ENCODE measurements at regions not wholly inside any gene's neighbourhood (a gene's known extent, or its start where the extent isn't known, plus 50 kb on each side); places are given as distances from the start of the nearest gene placed in this dataset.

DNA sequence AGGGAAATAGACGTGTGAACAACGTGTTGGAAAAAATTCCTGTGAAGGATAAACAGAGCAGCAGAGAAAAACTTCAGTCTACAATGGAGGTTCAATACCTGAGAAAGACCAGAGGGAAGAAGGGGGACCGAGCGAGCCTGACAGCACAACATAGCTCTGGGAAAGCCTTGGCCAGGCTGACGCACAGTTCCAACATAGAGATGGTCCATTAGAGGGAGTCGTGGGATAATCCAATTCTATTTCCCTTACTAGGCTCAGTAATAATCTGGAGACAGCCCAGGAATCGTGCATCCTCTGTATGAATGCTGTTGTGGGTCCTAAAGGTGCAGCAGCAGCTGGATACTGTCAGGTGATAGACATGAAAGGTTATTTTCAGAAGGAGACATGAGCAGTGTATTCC is 370.8 kb upstream of the BTBD3 start:
- DNase-seq (ENCODE audit: low read depth), result no peak
- TF ChIP-seq, protein P1, sequence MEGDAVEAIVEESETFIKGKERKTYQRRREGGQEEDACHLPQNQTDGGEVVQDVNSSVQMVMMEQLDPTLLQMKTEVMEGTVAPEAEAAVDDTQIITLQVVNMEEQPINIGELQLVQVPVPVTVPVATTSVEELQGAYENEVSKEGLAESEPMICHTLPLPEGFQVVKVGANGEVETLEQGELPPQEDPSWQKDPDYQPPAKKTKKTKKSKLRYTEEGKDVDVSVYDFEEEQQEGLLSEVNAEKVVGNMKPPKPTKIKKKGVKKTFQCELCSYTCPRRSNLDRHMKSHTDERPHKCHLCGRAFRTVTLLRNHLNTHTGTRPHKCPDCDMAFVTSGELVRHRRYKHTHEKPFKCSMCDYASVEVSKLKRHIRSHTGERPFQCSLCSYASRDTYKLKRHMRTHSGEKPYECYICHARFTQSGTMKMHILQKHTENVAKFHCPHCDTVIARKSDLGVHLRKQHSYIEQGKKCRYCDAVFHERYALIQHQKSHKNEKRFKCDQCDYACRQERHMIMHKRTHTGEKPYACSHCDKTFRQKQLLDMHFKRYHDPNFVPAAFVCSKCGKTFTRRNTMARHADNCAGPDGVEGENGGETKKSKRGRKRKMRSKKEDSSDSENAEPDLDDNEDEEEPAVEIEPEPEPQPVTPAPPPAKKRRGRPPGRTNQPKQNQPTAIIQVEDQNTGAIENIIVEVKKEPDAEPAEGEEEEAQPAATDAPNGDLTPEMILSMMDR (IDR thresholded peaks at IDR 0.05; ENCODE audit: low read depth, low read length, missing control alignments), result no peak
- in situ Hi-C loops (cut with HindIII; ENCODE audit: low sequenced_read_pairs), result no loop called here
- no peak overlapping the region for H3K4me3 ChIP-seq (ENCODE audit: low read depth, low read length)

DNA sequence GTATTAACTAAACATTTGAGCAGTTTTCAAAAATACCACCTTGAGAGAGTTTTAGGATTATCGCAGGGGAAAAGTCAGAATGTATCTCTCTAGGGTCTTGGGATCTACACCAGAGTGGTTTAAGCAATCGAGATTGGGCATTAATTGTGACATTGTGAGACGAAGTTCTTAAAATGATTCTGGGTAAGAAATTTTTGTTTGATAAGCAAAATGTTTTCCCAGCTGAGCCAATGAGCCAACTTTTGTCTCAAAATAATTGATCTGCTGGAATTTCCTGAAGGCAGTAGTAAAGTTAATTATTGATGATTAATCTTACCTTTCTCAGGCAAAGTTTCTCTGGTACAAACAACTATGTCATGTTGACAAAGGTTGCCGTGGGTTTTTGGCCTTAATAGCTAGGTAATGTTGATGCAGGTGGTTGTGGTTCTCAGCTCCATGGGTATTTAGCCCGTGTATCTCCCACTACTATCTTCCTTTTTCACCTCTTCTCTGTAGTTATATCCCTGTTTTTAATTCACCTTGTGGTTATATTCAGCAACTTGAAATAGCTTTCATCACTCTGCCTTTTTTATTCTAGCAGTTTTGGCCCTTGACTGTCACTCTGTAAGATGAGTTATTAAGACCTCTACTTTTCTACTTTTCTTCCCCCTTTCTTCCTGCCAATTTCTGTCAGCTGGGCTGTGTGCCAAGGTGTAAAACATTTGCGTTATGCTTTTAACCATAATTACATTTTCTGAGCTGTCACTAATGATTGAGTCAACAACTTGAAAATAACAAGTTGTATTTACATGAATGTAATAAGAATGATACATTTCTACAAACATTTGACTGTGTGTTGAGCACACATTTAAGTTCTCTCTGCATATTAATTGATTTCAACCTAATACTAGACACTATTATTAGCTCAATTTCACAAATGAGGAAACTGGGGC is 368.3 kb upstream of the BTBD3 start:
- in situ Hi-C loops (cut with HindIII; ENCODE audit: low sequenced_read_pairs), result no loop called here
- DNase-seq (ENCODE audit: low read depth), result no peak

DNA sequence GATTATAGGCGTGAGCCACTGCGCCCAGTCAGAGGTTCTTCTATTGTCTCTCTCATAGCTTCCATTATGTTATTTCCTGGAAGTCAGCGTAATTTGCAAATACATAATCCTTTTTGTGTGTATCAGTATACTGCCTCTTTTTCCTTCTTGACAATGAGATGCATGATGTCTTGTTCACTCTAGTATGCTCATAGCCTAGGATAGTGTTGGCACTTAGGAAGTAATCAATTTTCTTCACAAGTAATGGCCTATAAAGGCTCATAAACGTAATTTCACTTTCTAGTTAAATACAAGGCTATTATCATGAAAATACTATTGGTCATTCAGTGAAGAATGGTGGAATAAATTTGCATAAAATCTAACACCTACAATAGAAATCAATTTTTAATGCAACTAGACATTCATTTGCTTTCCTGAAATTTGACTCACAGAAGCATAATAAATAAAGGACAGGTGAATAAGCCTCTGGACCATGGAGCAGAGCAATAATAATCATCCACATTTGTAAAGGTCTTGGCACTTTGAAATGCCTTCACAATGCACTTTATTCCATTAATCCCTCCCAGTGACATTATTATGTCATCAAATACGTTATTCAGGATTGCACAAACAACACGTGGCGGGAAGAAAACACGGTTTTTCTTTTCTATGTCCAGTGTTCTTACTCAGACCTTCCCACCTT is 366.9 kb upstream of the BTBD3 start:
- H3K4me3 ChIP-seq (ENCODE audit: low read depth, low read length), result no peak overlapping the region
- TF ChIP-seq, protein P1 (IDR thresholded peaks at IDR 0.05; ENCODE audit: low read depth, low read length, missing control alignments), result no peak
- no peak for DNase-seq (ENCODE audit: low read depth)
- in situ Hi-C loops (cut with HindIII; ENCODE audit: low sequenced_read_pairs), result no loop called here

More for the DNA sequence above, 368.3 kb upstream of the BTBD3 start:
- TF ChIP-seq, protein P1 (IDR thresholded peaks at IDR 0.05; ENCODE audit: low read depth, low read length, missing control alignments), result no peak
- H3K4me3 ChIP-seq (ENCODE audit: low read depth, low read length), result no peak overlapping the region

DNA sequence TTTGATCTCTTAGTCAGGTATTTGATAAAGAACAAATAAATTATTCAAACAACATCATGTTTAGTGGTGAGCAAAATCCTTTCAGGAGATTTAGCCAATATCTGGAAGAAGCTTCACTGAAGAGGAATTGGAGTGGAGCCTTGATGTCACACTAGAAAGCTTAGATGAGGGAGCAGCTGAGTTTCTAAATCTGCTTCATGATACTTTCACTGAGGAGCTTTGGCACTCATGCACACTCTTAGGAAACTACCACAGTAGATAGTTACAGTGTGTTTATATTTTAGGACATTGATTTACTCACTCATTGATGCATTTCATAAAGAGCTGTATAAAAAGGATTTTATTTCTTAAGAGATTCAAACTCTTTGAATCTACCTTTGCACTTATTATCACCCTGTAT is 366.2 kb upstream of the BTBD3 start:
- TF ChIP-seq, protein P1 (IDR thresholded peaks at IDR 0.05; ENCODE audit: low read depth, low read length, missing control alignments), result no peak
- H3K4me3 ChIP-seq (ENCODE audit: low read depth, low read length), result no peak overlapping the region
- in situ Hi-C loops (cut with HindIII; ENCODE audit: low sequenced_read_pairs), result no loop called here
- no peak for DNase-seq (ENCODE audit: low read depth)

DNA sequence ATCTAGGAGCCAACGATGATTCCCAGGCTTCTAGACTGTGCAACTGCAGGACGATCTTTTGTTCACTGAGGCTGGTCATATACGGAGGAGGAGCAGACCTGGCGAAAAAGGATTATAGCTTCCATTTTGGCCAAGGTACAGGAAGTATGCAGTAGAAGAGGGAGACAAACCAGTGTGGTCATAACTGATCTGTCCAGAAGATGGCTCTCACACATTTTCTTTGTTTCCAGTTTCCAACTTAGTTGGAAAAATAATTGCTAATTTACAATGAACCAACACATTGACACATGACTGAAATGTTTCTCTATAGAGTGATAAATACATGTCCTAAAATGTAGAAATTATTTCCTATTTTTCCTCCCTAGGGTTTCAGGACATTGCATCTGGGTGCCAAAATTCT is 364.1 kb upstream of the BTBD3 start:
- in situ Hi-C loops (cut with HindIII; ENCODE audit: low sequenced_read_pairs), result no loop called here
- DNase-seq (ENCODE audit: low read depth), result no peak
- H3K4me3 ChIP-seq (ENCODE audit: low read depth, low read length), result no peak overlapping the region
- TF ChIP-seq, protein P1 (IDR thresholded peaks at IDR 0.05; ENCODE audit: low read depth, low read length, missing control alignments), result peak; percentile 52

DNA sequence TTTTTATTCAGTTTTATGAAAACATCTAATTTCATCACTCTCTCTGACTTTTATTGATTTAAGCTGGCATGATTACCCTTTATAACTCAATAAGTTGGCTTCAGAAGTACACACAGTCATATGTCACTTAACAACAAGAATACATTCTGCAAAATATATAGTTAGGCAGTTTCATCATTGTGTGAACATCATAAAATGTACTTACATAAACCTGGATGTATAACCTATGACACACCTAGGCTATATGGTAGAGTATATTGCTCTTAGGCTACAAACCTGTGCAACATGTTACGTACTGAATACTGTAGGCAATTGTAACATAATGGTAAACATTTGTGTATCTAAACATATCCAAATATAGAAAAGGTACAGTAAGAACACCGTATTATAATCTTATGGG is 362.2 kb upstream of the BTBD3 start:
- TF ChIP-seq, protein P1 (IDR thresholded peaks at IDR 0.05; ENCODE audit: low read depth, low read length, missing control alignments), result no peak
- no peak overlapping the region for H3K4me3 ChIP-seq (ENCODE audit: low read depth, low read length)
- DNase-seq (ENCODE audit: low read depth), result no peak
- in situ Hi-C loops (cut with HindIII; ENCODE audit: low sequenced_read_pairs), result no loop called here

Measured in astrocyte of the cerebellum (primary cell).